CD8-positive, alpha-beta memory T cell (primary cell): ENCODE measurements at regions not wholly inside any gene's neighbourhood (a gene's known extent, or its start where the extent isn't known, plus 50 kb on each side); places are given as distances from the start of the nearest gene placed in this dataset.

Source experiments
- CTCF ChIA-PET: fragments of 350-600 bp; sonication (Branson Sonifier 250); formaldehyde crosslinking; loops from one replicate; lab custom pipeline; 2021; ENCODE audit warnings: antibody characterized with exemption; lab: Charles Lee
- POLR2A ChIA-PET: fragments of 350-600 bp; sonication (Branson Sonifier 250); formaldehyde crosslinking; loops from one replicate; lab custom pipeline; 2021; ENCODE audit warnings: antibody characterized with exemption; lab: Charles Lee
- DNase-seq, 5 donors: peaks; one replicate each; pipeline versions ENCODE4 v3.0.0 to v3.0.0-alpha.2; 2020 to 2022; ENCODE audit warnings: mixed read lengths in 1 of 5
- H3K27ac ChIP-seq: one replicate; pipeline ENCODE4 v1.7.0; 2013; ENCODE audit warnings: low read depth, mild to moderate bottlenecking, low read length, moderate library complexity
- H3K27me3 ChIP-seq: 2 replicates; pipeline ENCODE4 v1.7.0; 2013; ENCODE audit warnings: low read length, mild to moderate bottlenecking; ENCODE audit not compliant: insufficient read depth, poor library complexity, severe bottlenecking
- H3K36me3 ChIP-seq: 2 replicates; pipeline ENCODE4 v1.7.0; 2013; ENCODE audit warnings: mild to moderate bottlenecking, low read length, moderate library complexity; ENCODE audit not compliant: insufficient read depth
- H3K4me1 ChIP-seq: 2 replicates; pipeline ENCODE4 v1.7.0; 2013; ENCODE audit warnings: mild to moderate bottlenecking, low read length, moderate library complexity; ENCODE audit not compliant: insufficient read depth
- H3K4me3 ChIP-seq: 2 replicates; pipeline ENCODE4 v1.7.0; 2013; ENCODE audit warnings: mild to moderate bottlenecking, low read length
- H3K9me3 ChIP-seq: 2 replicates; pipeline ENCODE4 v1.7.0; 2013; ENCODE audit warnings: mild to moderate bottlenecking, low read length
- H3K27ac Mint-ChIP-seq, 8 donors: one replicate each; pipeline ENCODE4 v1.8.0; 2020 to 2021; ENCODE audit warnings: mixed read lengths in 8 of 8, mild to moderate bottlenecking in 6 of 8, inconsistent platforms in 3 of 8, moderate library complexity in 3 of 8
- H3K27me3 Mint-ChIP-seq, 2 donors: one replicate each; pipeline ENCODE4 v1.8.0; 2020 to 2021; ENCODE audit warnings: mixed read lengths in 2 of 2, mild to moderate bottlenecking in 1 of 2, moderate library complexity in 1 of 2
- H3K36me3 Mint-ChIP-seq, 3 donors: one replicate each; pipeline ENCODE4 v1.8.0; 2020 to 2021; ENCODE audit warnings: mixed read lengths in 3 of 3, inconsistent platforms in 1 of 3, mild to moderate bottlenecking in 1 of 3
- H3K4me1 Mint-ChIP-seq, 3 donors: one replicate each; pipeline ENCODE4 v1.8.0; 2020 to 2021; ENCODE audit warnings: mixed read lengths in 3 of 3, inconsistent platforms in 1 of 3, mild to moderate bottlenecking in 1 of 3
- H3K4me3 Mint-ChIP-seq, 7 donors: one replicate each; pipeline ENCODE4 v1.8.0; 2020 to 2021; ENCODE audit warnings: mixed read lengths in 7 of 7, mild to moderate bottlenecking in 6 of 7, moderate library complexity in 4 of 7, inconsistent platforms in 2 of 7
- H3K9me3 Mint-ChIP-seq, 5 donors: one replicate each; pipeline ENCODE4 v1.8.0; 2020 to 2022; ENCODE audit warnings: mixed read lengths in 5 of 5, mild to moderate bottlenecking in 3 of 5, moderate library complexity in 2 of 5, inconsistent platforms in 1 of 5

- Mint-ChIP-seq H3K4me1 (no peaks in the 10 kb centered on the region), H3K4me3 (no peak overlapping the region), H3K36me3 (no peaks in the 10 kb centered on the region), H3K27ac (no peak overlapping the region), H3K27me3 (no peaks in the 10 kb centered on the region), H3K9me3 (peaks cover 2 to 8% (median 4%) of the 10 kb centered on the region in 5 donors)
- H3K4me3 ChIP-seq: no peak overlapping the region
- H3K4me1 ChIP-seq: no peaks in the 10 kb centered on the region
- no peak overlapping the region for H3K27ac ChIP-seq
- H3K27me3 ChIP-seq: no peaks in the 10 kb centered on the region
- CTCF ChIA-PET: no interaction called here
- no peak for DNase-seq
- POLR2A ChIA-PET: no interaction called here
- no peaks in the 10 kb centered on the region for H3K36me3 ChIP-seq
- no peaks in the 10 kb centered on the region for H3K9me3 ChIP-seq
Observed at GRCh38 chr5:91707521-91707841, 324.4 kb upstream of the ARRDC3 start.

GRCh38 chr5:91706785-91707520 lies 323.8 kb upstream of the ARRDC3 start:
- Mint-ChIP-seq H3K4me3 (no peak overlapping the region), H3K36me3 (no peaks in the 10 kb centered on the region), H3K9me3 (peaks cover 2 to 8% (median 4%) of the 10 kb centered on the region in 5 donors), H3K27me3 (no peaks in the 10 kb centered on the region), H3K27ac (no peak overlapping the region), H3K4me1 (no peaks in the 10 kb centered on the region)
- Histone ChIP-seq H3K4me1 (no peaks in the 10 kb centered on the region), H3K4me3 (no peak overlapping the region), H3K36me3 (no peaks in the 10 kb centered on the region), H3K9me3 (no peaks in the 10 kb centered on the region), H3K27me3 (no peaks in the 10 kb centered on the region), H3K27ac (no peak overlapping the region)
- ChIA-PET POLR2A (no interaction called here), CTCF (no interaction called here)
- DNase-seq: no peak

- Mint-ChIP-seq H3K27me3 (no peaks in the 10 kb centered on the region), H3K4me3 (no peak overlapping the region), H3K27ac (no peak overlapping the region), H3K36me3 (peaks cover 0 to 3% (median 0%) of the 10 kb centered on the region in 3 donors), H3K4me1 (no peaks in the 10 kb centered on the region), H3K9me3 (peaks cover 7 to 12% (median 11%) of the 10 kb centered on the region in 5 donors)
- CTCF ChIA-PET: no interaction called here
- no peak overlapping the region for H3K4me3 ChIP-seq
- H3K4me1 ChIP-seq: no peaks in the 10 kb centered on the region
- no peak overlapping the region for H3K27ac ChIP-seq
- POLR2A ChIA-PET: no interaction called here
- DNase-seq: no peak
- H3K36me3 ChIP-seq: no peaks in the 10 kb centered on the region
- no peaks in the 10 kb centered on the region for H3K27me3 ChIP-seq
- H3K9me3 ChIP-seq: no peaks in the 10 kb centered on the region
Observed at GRCh38 chr5:91703128-91703527, 320.0 kb upstream of the ARRDC3 start.

- H3K27me3 ChIP-seq: no peaks in the 10 kb centered on the region
- no peak overlapping the region for H3K27ac ChIP-seq
- no peak for DNase-seq
- CTCF ChIA-PET: no interaction called here
- H3K4me1 Mint-ChIP-seq: no peaks in the 10 kb centered on the region
- no peaks in the 10 kb centered on the region for H3K27me3 Mint-ChIP-seq
- H3K4me1 ChIP-seq: no peaks in the 10 kb centered on the region
- POLR2A ChIA-PET: no interaction called here
- H3K4me3 ChIP-seq: no peak overlapping the region
- no peaks in the 10 kb centered on the region for H3K9me3 ChIP-seq
- peaks cover 0 to 3% (median 0%) of the 10 kb centered on the region in 3 donors for H3K36me3 Mint-ChIP-seq
- H3K36me3 ChIP-seq: no peaks in the 10 kb centered on the region
- no peak overlapping the region for H3K27ac Mint-ChIP-seq
- peaks cover 8 to 17% (median 11%) of the 10 kb centered on the region in 5 donors for H3K9me3 Mint-ChIP-seq
- no peak overlapping the region for H3K4me3 Mint-ChIP-seq
Observed at GRCh38 chr5:91699429-91699828, 316.3 kb upstream of the ARRDC3 start.

DNA sequence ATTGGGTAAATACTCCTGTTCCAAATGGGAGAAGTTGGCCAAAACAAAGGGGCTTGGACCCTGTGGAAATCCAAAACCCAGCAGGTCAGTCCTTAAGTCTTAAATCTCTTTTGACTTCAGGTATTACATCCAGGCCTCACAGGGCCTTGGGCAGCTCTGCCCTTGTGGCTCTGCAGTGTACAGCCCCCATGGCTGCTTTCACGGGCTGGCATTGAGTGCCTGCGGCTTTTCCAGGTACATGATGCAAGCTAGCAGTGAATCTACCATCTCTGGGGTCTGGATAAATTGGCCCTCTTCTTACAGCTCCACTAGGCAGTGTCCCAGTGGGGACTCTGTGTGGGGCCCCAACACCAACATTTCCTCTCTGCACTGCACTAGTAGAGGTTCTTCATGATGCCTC lies 308.5 kb upstream of the ARRDC3 start:
- Mint-ChIP-seq H3K4me3 (no peak overlapping the region), H3K36me3 (no peaks in the 10 kb centered on the region), H3K27me3 (peaks cover 0 to 3% of the 10 kb centered on the region in 2 donors), H3K9me3 (peaks cover 3 to 27% (median 10%) of the 10 kb centered on the region in 5 donors), H3K27ac (no peak overlapping the region), H3K4me1 (no peaks in the 10 kb centered on the region)
- Histone ChIP-seq H3K27ac (no peak overlapping the region), H3K9me3 (no peaks in the 10 kb centered on the region), H3K4me3 (no peak overlapping the region), H3K4me1 (no peaks in the 10 kb centered on the region), H3K27me3 (no peaks in the 10 kb centered on the region), H3K36me3 (no peaks in the 10 kb centered on the region)
- CTCF ChIA-PET: no interaction called here
- POLR2A ChIA-PET: no interaction called here
- DNase-seq: no peak

- Mint-ChIP-seq H3K4me3 (no peak overlapping the region), H3K27ac (no peak overlapping the region), H3K4me1 (no peaks in the 10 kb centered on the region), H3K27me3 (peaks cover 0 to 3% of the 10 kb centered on the region in 2 donors), H3K36me3 (no peaks in the 10 kb centered on the region), H3K9me3 (peaks cover 3 to 30% (median 9%) of the 10 kb centered on the region in 5 donors)
- no peaks in the 10 kb centered on the region for H3K4me1 ChIP-seq
- ChIA-PET CTCF (no interaction called here), POLR2A (no interaction called here)
- DNase-seq: no peak
- no peaks in the 10 kb centered on the region for H3K27me3 ChIP-seq
- no peaks in the 10 kb centered on the region for H3K9me3 ChIP-seq
- H3K27ac ChIP-seq: no peak overlapping the region
- H3K36me3 ChIP-seq: no peaks in the 10 kb centered on the region
- no peak overlapping the region for H3K4me3 ChIP-seq
Observed at GRCh38 chr5:91690921-91691320, 307.8 kb upstream of the ARRDC3 start.

- Histone ChIP-seq H3K9me3 (no peaks in the 10 kb centered on the region), H3K4me1 (no peaks in the 10 kb centered on the region), H3K4me3 (no peak overlapping the region), H3K36me3 (no peaks in the 10 kb centered on the region), H3K27me3 (no peaks in the 10 kb centered on the region), H3K27ac (no peak overlapping the region)
- Mint-ChIP-seq H3K4me3 (no peak overlapping the region), H3K9me3 (peaks cover 2 to 21% (median 7%) of the 10 kb centered on the region in 5 donors), H3K4me1 (no peaks in the 10 kb centered on the region), H3K36me3 (no peaks in the 10 kb centered on the region), H3K27ac (no peak overlapping the region), H3K27me3 (peaks cover 0 to 1% of the 10 kb centered on the region in 2 donors)
- ChIA-PET POLR2A (no interaction called here), CTCF (no interaction called here)
- no peak for DNase-seq
Observed at GRCh38 chr5:91687430-91687829, 304.3 kb upstream of the ARRDC3 start.

- ChIA-PET CTCF (no interaction called here), POLR2A (no interaction called here)
- DNase-seq: no peak
- no peak overlapping the region for H3K27ac ChIP-seq
- Mint-ChIP-seq H3K27ac (no peak overlapping the region), H3K9me3 (peaks cover 0 to 13% (median 9%) of the 10 kb centered on the region in 5 donors), H3K4me3 (no peak overlapping the region), H3K27me3 (peaks cover 0 to 3% of the 10 kb centered on the region in 2 donors), H3K4me1 (no peaks in the 10 kb centered on the region), H3K36me3 (no peaks in the 10 kb centered on the region)
- no peak overlapping the region for H3K4me3 ChIP-seq
- no peaks in the 10 kb centered on the region for H3K27me3 ChIP-seq
- no peaks in the 10 kb centered on the region for H3K36me3 ChIP-seq
- no peaks in the 10 kb centered on the region for H3K4me1 ChIP-seq
- H3K9me3 ChIP-seq: no peaks in the 10 kb centered on the region
Observed at GRCh38 chr5:91684625-91685024, 301.5 kb upstream of the ARRDC3 start.
